ENCODE measurements at regions not wholly inside any gene's neighbourhood (a gene's known extent, or its start where the extent isn't known, plus 50 kb on each side); places are given as distances from the start of the nearest gene placed in this dataset.
A peak's percentile ranks its signal among the peaks of the same experiment; 100 is the strongest.

DNA sequence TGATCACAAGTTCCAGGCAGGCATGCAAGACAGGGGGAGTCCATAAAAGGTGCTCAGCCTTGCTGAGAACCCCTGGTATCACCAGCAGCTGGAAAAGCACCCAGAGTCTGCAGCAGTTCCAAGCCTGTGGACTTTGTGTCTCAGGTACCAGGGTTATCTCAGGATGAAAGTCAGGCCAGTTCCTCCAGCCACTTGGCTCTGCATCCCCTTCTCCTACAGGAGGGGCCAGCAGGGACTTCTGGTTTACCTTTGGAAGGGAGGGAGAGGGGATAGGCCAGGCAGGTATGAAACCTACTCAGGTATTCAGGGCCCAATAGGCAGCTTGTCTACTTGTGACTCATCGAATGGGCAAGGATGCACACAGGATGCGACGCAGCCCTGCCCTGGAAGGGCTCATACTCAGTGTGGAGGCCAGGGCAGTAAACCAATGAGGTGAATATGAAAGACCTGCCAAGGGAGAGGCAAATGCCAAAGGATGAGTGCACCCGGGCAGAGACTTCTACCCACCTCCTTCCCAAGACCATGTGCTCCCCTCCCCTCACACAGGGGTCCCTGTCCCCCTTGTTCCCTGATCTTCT, 148.2 kb downstream of the SLC38A6 start:
- DNase-seq = no peak

DNA sequence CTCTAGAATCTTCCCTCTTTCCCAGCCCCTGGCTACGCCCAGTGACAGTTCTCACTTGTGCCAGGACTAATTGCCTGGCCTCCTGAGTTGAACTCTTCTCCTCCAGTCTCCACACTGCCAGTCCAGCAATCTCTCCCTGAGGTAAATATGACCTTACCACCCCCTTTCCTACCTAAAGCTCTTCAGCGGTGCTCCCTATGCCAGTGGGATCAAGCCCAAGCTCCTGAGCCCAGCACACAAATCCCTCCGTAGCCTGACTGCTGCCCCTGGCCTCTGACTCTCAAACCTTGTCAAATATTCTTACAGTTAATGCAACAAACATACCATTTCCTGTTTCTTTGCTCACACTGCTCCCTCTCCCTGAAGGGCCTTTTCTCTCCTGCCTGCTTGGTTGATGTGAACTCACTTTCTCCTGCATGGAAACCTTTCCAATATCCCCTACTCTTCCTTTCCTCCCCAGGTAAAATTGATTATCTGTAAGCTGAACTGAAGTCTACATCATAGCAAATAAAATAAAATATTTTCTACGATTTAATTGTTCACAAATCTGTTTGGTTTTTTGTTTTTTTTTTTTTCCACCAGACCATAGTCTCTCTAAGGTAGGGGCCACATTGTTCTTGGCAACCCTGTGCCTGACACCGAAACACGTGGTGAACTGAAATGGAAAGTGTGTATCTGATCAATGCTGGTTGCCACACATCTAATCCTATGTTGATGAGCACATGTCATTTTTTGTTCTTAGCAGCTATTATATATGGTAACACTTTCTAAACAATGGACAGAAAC, 147.5 kb downstream of the SLC38A6 start:
- DNase-seq = no peak

DNA sequence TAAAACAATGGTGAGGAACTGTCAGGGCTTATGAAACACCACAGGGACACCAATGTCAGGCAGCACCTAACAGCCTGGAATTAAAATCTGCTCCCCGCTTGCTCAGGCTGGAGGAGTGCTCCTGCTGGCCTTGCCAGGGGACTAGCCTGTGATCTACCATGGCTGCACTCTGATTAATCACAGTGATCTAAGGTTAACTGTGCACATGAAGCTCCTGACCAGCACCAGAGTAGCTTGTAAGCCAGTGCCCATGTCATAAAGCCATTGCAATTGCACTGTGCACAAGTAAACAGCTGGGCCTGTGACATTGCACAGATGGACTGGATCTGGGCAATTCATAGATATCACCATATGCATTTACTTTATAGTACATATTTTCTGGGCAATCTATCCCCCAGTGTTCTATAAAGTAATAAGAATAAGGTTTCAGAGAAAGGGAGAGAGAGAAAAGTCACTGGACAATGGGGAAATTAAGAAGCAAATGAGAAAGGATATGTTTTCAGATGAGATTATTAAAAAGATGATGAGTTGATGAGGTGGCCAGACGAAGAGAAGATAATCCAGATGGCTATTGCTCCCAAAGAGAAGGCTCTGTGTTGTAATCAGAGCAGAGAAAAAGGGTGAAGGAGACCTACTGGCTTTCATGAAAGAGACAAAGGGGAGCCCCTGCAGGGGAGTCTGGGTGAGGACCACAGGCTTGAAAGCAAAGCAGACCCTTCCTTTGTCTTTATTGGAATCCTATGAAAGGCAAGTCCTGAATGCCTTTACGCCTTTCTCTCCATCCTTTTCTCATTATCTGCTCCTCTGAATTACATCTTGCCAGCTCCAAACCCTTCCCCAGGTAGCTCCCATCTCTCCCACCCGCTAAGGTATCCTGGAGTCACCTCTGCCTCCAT, 145.8 kb downstream of the SLC38A6 start:
- no peak for DNase-seq

DNA sequence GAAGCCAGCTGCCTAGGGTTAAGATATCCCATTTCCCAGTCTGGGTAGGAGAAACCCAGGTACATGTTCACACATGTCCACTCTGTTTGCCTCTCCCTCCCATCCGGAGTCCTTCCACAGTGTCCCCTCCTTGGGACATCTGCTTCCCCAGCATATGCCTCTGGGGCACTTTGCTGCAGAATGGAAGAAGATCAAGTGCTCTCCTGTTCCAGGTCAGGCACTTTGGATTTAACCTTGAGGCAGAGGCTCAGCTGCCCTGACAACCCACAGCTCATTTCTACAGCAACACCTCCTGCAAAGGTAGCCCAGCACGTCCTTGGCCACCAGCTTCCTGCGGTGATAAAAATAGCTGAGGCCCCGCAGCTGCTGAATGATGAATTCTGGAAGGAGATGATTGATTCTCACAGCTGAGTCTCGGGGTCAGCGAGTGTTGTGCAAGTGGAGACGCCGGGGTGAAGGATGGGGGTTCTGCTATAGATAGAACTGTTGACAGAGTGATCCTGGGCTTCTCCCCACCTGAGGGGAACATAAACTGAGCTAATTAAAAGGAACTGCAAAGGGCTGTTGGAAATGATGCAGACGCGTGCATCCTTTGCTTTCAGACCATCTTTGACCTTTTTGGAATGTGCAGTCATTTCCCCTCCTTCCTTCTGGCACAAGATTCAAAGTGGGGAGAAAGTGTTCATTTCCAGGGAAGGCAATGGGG, 145.0 kb downstream of the SLC38A6 start:
- DNase-seq = peak; percentile 47

DNA sequence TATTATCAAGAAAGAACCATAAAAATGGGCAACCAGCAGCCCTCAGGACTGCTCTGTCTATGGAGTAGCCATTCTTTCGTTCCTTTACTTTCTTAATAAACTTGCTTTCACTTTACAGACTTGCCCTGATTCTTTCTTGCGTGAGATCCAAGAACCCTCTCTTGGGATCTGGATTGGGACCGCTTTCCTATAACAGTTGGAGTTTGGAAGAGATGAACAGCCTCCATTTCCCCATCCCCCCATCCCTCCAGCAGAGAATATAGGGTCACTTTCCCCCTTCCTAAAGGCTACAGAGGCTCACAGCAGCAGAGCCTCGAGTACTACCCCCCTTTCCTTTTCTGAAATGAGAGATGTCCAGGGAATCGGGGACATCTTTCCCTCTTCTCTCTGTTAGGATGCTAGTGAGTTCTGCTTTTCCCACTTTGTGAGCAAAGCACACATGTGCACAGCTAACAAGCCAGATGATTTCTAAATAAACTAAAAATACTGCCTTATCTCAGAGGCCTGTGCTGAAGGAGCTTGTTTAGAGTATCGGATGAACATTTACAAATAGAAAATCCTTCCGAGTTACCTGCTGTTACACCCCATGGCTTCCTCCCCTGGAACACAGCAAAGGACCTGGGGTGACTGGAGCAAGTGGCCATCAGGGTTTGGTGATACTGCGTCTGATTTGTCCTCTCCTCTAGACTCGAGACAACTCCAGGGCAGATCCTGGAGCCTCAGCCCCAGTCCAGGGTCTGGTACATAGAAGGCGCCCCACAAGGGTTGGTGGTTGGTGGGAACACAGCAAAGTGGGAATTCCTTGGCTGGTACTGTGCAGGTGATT, 144.2 kb downstream of the SLC38A6 start:
- no peak for DNase-seq

DNA sequence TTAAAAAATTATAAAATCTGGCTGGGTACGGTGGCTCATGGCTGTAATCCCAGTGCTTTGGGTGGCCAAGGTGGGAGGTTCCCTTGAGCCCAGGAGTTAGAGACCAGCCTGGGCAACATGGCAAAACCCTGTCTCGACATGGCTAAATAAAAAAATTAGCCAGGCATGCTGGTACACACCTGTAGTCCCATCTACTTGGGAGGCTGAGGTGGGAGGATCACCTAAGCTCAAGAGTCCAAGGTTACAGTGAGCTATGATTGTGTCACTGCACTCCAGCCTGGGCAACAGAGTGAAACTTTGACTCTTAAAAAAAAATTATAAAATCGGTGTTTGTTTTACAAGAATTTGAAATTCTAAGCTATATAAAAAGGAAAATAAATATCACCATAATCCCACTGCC, 141.8 kb downstream of the SLC38A6 start:
- no peak for DNase-seq

DNA sequence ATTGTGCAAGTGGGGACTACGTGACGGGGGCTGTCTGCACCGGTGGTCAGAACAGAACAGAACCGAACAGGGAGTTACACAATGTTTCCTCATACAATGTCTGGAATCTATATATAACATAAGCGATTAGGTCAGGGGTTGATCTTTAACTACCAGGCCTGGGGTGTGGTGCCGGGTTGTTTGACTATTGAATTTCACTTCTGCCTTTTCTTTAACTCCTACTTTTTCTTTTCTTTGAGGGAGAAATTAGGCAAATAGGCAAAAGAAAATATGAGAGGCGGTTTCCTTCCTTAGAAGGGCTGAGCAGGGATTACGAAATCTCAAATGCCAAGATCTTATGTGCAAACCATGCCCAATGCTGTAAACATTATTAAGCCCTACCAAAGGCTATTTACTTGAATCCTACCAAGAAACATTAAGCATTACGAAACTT, 140.3 kb downstream of the SLC38A6 start:
- DNase-seq = no peak

DNA sequence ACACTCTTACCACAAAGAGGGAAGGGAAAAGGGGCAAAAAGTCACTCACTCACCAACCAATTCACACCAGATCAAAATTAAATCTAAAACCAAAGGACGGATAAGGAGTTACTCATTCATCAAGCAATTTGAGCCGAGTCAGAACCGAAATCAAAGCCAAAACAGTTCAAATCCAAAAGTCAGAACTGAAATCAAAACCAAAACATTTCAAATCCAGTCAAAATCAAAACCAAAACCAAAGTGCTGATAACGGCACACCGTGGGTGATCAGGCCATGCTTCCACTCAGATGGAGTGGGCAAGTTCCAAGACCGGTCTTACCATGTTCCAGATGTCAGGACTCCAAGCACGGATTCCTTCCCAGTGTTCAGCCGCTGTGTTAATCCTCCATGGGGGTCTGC, 139.5 kb downstream of the SLC38A6 start:
- no peak for DNase-seq

DNA sequence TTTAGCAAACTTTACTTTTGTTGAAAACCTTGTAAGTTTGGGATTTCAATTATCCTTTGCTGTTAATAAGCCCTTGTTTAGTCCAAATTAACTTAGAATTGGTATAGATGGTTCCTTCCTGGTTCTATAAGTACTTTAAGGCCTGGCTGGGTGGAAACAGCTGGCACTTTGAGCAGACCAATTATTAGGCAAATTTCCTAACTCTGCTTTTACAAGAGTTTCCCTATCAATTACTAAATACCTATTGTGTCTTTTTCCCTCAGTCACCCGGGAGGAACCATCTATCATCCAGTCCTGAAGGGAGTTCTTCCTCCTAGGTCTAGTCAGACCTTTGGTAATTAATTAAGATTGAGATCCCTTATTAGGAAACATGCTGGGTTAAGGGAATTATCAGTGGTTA, 138.0 kb downstream of the SLC38A6 start:
- no peak for DNase-seq

DNA sequence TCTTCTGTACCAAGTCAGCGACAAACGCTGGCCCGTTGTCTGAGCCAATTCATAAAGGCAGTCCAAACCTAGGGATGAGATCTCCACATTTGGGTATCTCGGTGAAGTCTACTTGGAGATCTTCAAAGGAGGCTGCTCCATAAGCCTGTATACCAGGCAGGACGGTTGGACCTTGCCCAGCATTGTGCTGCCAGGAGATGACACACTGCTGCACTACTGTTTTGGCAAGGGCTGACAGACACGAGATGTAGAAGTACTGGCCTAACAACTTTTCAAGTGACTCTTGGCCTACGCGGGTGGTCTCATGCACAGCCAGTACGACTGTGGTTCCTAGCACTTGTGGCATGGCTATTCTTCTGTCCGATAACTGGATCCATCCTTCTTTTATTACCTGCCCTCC, 135.3 kb downstream of the SLC38A6 start:
- no peak for DNase-seq

DNA sequence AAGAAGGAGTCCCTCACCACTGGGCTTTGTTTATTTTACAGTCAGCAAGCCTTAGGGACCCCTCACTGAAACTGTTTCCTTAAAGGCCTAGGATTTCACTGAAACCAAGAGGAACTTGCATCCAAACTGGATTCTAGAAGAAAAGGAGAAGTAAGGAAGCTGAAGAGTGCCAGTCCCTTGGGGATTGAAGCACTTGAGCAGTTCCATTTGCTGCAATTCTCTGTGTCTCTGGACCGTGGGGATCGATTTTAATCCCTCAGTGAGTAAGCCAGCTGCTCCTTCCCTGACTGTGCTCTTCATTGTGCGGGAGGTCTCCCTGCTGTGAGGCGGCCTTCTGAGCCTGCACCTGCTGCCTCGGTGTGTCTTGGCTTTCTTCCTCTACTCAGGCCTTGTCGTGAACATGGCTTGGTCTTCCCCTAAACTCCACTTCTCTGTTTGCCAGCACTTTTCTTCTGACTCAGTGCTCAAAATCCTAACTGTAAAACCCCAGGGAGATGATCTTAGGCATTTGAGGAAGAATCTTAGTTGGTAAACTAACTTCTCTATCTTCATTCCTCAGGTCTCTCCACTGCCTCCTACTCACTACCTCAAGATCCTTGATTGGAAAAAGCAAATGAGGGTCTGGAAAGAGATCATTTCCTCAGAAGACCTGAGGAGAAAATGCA, 132.6 kb downstream of the SLC38A6 start:
- no peak for DNase-seq

DNA sequence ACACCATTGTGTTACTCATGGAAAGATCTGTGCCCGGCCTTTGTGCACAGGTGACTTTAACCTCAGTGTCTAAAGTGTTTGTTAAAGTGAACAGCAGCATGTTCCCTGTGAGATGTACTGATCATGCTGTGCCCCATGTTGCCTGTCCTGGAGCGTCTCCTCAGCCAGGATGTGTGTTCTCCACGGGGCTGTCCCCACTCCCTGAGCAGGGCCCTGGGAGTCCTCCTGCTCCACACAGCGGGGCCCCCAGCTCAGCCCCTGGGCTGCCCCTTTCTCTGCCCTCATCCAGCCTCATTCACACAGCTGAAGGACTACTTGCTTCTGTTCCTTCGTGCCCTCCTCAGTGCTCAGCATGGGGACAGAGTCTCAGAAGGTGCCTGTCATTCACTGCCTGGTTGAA, 131.5 kb downstream of the SLC38A6 start:
- no peak for DNase-seq

DNA sequence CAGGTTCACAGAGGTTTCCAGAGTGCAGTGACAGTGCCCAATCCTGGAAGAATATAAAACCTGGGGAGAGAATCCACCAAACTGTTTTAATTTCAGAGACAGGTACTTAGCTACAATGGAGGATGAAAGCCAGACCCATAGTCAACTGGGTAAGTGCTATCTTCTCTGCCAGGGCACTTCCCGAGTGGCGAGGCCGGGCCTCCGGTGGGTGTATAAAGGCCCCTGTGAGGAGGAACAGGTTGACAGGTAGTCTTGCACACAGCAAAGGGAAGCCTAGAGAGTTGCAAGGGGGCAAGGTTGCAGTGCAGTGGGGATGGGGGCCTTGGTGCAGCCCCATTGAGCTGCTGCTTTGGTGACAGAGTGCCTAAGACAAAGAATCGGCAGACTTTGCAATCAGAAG, 130.7 kb downstream of the SLC38A6 start:
- no peak for DNase-seq

DNA sequence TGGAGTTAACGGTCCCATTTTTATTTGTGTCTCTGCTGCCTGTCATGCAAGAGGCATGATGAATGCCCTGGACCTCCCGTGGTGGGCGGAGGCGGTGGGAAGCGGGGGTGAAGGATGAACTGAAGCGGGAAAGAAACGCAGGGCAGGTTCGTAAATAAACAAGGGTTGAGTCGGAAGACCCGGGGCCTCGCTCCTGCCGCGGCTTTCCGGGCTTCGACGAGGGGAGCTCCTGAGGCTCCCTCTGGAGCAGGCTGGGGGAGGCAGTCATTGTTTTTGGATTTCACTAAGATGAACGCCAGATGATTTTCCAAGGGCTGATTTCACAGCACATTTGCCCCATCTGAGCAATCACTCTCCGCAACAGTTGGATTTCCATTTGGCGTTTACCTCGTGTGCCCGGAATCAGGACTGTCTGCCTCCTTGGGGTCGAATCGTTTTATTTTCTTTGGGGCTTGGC, 130.2 kb downstream of the SLC38A6 start:
- DNase-seq = no peak

DNA sequence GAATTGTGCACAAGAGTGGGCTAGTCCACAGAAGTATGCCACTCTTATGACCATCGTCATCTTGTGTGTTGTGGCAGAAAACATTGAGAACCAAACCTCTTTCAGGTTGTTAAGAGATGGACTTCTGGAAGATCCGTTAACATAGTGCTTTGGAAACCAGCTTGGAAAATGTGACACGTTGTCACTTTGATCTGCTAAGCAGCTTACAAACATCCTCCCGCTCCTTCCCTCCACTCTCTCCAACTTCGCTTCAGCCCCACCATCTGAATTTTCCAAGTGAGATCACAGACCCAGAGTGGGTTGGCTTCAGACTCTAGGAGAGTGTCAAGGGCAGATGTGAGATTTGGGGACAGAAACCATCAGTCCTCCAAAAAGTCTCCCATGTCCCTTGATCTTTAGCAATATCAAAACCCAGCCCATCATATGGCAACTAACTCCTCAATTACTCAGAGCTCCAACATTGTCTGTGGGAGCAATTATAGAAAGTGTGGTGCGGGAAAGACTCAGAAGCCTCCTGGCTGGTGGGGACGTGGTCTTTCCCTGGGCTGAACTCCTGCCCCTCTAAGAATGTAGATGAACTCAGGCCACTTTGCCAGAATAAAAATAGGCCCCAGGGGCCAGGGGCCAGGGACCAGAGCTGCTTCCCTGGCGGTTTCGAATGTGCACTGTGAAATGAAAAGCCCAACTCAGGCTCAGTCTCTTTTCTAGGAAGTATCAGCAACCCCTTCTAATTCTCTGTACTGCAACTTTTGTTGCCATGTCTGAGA, 129.5 kb downstream of the SLC38A6 start:
- no peak for DNase-seq

DNA sequence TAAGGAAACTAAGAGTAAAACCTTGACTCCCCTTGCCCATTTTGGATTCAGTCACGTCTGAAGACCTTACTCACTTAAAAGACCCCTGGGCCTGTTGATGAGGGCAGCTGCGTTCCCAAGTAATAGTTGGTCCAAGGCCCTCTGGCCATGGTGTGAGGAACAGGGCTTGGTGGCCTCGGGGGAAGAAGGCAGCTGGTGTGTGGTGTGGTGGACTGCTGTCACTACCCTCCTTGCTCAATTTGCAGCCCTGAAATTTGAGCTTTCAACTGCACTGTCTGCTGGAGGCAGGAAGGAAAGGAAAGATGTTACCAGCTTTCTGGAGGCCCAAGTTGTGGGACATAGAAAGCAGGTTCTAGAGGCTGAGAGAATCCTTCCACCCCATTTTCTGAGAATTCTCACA, 128.2 kb downstream of the SLC38A6 start:
- no peak for DNase-seq

DNA sequence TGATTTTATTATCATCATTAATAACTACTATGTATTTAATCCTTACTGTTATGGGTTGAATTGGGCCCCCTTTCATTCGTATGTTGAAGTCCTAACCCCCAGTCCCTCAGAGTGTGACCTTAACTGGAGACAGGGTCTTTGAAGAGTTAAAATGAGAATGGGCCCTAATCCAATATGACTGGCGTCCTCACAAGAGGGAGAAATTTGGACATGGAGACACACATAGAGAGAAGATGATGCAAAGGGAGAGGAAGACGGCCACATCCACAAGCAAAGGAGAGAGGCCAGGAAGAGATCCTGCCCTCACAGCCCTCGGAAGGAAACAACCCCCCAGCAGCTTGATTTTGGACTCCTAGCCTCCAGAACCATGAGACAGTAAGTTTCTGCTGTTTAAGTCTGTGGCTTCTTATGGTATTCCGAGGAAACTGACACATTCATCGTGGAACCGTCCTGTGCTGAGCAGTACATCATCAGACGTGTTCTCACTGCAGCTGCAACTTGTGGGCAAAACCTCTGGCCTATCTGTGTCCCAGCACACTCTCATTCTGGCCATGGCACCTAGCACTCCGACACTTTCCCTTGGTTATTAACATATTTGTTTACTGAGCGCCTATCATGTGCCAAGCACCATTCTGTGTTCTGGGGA, 127.6 kb downstream of the SLC38A6 start:
- no peak for DNase-seq

DNA sequence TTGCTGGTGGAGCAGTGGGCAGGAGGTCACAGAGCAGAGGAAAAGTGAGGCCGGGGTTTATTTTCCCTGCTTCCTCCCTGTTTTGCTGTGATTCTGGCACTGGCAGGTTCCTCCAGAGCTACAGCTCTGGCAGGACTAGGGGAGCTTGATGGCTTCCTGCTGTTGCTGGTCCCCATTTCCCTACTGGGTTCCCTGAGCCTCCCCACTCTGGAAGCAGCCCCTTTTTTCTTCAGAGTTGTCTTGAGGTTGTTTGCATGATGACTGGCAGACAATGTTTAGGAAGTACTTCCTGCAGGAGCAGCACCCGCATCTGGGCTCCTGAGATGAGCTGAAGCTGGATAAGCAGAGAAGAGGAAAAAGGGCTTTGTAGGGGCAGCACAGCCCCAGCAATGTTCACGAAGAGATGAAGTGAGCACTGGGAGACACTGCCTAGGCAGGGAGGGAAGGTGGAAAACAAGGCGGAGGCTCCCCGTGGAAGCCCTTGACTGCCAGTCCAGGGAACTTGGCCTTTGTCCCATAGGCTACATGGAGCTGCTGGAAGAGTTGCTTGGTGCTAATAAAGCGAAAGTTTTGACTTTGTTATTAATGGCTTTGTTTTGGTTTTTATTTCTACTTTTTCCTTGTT, 126.9 kb downstream of the SLC38A6 start:
- DNase-seq = no peak

DNA sequence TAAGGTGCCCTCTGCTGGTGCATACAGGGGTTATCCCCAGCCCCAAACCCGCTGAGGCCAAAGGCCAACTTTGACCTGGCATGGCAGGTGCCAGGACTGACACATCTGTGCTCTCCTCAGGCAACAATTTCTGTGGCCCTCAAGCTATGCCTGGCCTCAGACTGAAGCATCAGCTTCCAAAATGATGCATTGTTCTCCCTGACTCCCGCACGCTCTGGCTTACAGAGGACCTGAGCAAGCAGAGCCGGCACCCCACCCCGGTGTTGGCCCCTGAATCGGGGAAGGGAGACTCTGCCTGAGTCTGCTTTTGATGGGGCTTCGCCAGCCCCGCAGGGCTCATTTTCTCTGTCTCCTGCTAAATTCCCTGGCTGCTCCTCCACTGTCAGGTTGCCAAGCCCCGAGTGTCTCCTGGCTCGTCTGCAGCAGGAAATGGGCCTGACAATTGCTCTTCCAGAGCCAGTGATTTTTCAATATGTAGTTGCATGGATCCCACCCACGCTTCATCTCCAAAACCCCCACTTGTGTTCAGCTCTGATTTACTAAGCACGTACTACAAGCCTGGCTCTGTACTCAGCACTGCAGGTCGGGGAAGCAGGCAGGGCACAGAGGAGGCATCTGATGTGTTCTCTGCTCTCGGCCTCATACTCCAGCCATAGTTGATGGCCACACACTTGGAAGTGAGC, 126.1 kb downstream of the SLC38A6 start:
- no peak for DNase-seq

Measured in NCI-H345 (cell line).